Esophagus squamous epithelium (tissue), 5 donors: ENCODE measurements at regions not wholly inside any gene's neighbourhood (a gene's known extent, or its start where the extent isn't known, plus 50 kb on each side); places are given as distances from the start of the nearest gene placed in this dataset.
"Not testable (repeated sequence)": the region's sequence is repeated elsewhere in the genome, so short reads cannot be mapped to it uniquely, and the experiment has no call there.

Experiments used
- DNase-seq: peaks from one replicate; lab custom pipeline; 2025; lab: John Stamatoyannopoulos, UW
- H3K27ac ChIP-seq, 4 donors: fragments of 200-600 bp; sonication (generic); one replicate each; pipeline ENCODE4 v1.5.1; 2016 to 2019; ENCODE audit warnings: mild to moderate bottlenecking in 1 of 4
- H3K27me3 ChIP-seq, 4 donors: fragments of 200-600 bp; sonication (generic); 1 replicate in 3 of 4; 2 replicates in 1 of 4; pipeline versions ENCODE4 v1.5.1 to v1.6.0; 2017 to 2021; ENCODE audit warnings: antibody characterized with exemption in 1 of 4
- H3K36me3 ChIP-seq, 3 donors: fragments of 200-600 bp; sonication (generic); one replicate each; pipeline ENCODE4 v1.5.1; 2016 to 2019
- H3K4me1 ChIP-seq, 3 donors: fragments of 200-600 bp; sonication (generic); one replicate each; pipeline ENCODE4 v1.5.1; 2017 to 2019
- H3K4me3 ChIP-seq, 4 donors: fragments of 200-600 bp; sonication (generic); 1 replicate in 3 of 4; 2 replicates in 1 of 4; pipeline ENCODE4 v1.5.1; 2016 to 2019; ENCODE audit warnings: mild to moderate bottlenecking in 2 of 4, moderate library complexity in 1 of 4
- H3K9me3 ChIP-seq, 3 donors: fragments of 200-600 bp; sonication (generic); one replicate each; pipeline ENCODE4 v1.5.1; 2016 to 2019
- CTCF ChIP-seq, 6 experiments: fragments of 450-650 bp in 4 of 6; fragments of 200-600 bp in 2 of 6; sonication (generic) in 2 of 6; IDR thresholded peaks; one replicate each; pipeline ENCODE4 v1.5.1; 2016 to 2019; ENCODE audit warnings: antibody characterized with exemption in 6 of 6, mild to moderate bottlenecking in 4 of 6, moderate library complexity in 4 of 6
- POLR2A ChIP-seq, 4 donors: fragments of 450-650 bp; IDR thresholded peaks; one replicate each; pipeline ENCODE4 v1.6.1; 2017; ENCODE audit warnings: antibody characterized with exemption in 4 of 4, mild to moderate bottlenecking in 4 of 4, moderate library complexity in 3 of 4
- WGBS, 2 donors: methylation state at CpG; one replicate each; pipeline ENCODE4 v1.1.5; 2018; 5-methylcytosine and 5-hydroxymethylcytosine counted together
- intact Hi-C: fragments of 100-400 bp; cut with DNase I; formaldehyde crosslinking; loops from one replicate; pipeline ENCODE4 v1.15.0; 2022
- donor health status: DM: yes; HTN: yes; CAD: no.

GRCh38 chr7:89695241-89695640 is 459.0 kb upstream of the STEAP1 start:
- TF ChIP-seq CTCF (IDR thresholded peaks at IDR 0.05) (no peak), POLR2A (IDR thresholded peaks at IDR 0.05) (no peak)
- Histone ChIP-seq H3K27ac (no peak overlapping the region), H3K36me3 (no peaks in the 10 kb centered on the region), H3K27me3 (no peaks in the 10 kb centered on the region), H3K4me3 (no peak overlapping the region), H3K4me1 (no peaks in the 10 kb centered on the region), H3K9me3 (peaks cover 0 to 18% (median 7%) of the 10 kb centered on the region in 3 donors)
- intact Hi-C loops = no loop called here
- no peak for DNase-seq
- 93 to 100% methylated on average over 2 of the region's 2 CpGs for WGBS, 2 donors

- 54 to 65% methylated on average over 2 of the region's 2 CpGs for WGBS, 2 donors
- no peaks in the 10 kb centered on the region for H3K36me3 ChIP-seq
Measured at GRCh38 chr7:89714131-89714530, 440.1 kb upstream of the STEAP1 start.

GRCh38 chr7:89718941-89719340 is 435.3 kb upstream of the STEAP1 start:
- WGBS, 2 donors = 100% methylated on average over 1 of the region's 2 CpGs; no CpG with 5 or more reads in 1 of the 2 donors
- DNase-seq, H3K4me3 ChIP-seq, H3K27ac ChIP-seq, H3K4me1 ChIP-seq, H3K9me3 ChIP-seq, H3K27me3 ChIP-seq, intact Hi-C loops, H3K36me3 ChIP-seq: not testable (repeated sequence)

More at GRCh38 chr7:89714131-89714530, 440.1 kb upstream of the STEAP1 start:
- H3K9me3 ChIP-seq = peaks cover 0 to 4% (median 0%) of the 10 kb centered on the region in 3 donors
- no peak overlapping the region for H3K4me3 ChIP-seq
- intact Hi-C loops = no loop called here
- H3K27ac ChIP-seq = no peak overlapping the region
- DNase-seq = no peak
- no peaks in the 10 kb centered on the region for H3K4me1 ChIP-seq
- TF ChIP-seq CTCF (IDR thresholded peaks at IDR 0.05) (no peak), POLR2A (IDR thresholded peaks at IDR 0.05) (no peak)
- no peaks in the 10 kb centered on the region for H3K27me3 ChIP-seq

GRCh38 chr7:89728481-89728880 is 425.8 kb upstream of the STEAP1 start:
- H3K9me3 ChIP-seq = no peaks in the 10 kb centered on the region
- DNase-seq = no peak
- WGBS, 2 donors = 76 to 79% methylated on average over 5 of the region's 5 CpGs
- no peak for TF ChIP-seq CTCF (IDR thresholded peaks at IDR 0.05)
- TF ChIP-seq POLR2A (IDR thresholded peaks at IDR 0.05) = no peak
- no peaks in the 10 kb centered on the region for H3K36me3 ChIP-seq
- no peak overlapping the region for H3K4me3 ChIP-seq
- no peak overlapping the region for H3K27ac ChIP-seq
- intact Hi-C loops = no loop called here
- no peaks in the 10 kb centered on the region for H3K4me1 ChIP-seq
- H3K27me3 ChIP-seq = no peaks in the 10 kb centered on the region

- H3K27me3 ChIP-seq = no peaks in the 10 kb centered on the region
- no peaks in the 10 kb centered on the region for H3K4me1 ChIP-seq
- intact Hi-C loops = no loop called here
- 52 to 64% methylated on average over 5 of the region's 5 CpGs for WGBS, 2 donors
- TF ChIP-seq POLR2A (IDR thresholded peaks at IDR 0.05) (no peak), CTCF (IDR thresholded peaks at IDR 0.05) (no peak)
- no peak for DNase-seq
- H3K9me3 ChIP-seq = no peaks in the 10 kb centered on the region
- H3K4me3 ChIP-seq = no peak overlapping the region
- no peak overlapping the region for H3K27ac ChIP-seq
- H3K36me3 ChIP-seq = no peaks in the 10 kb centered on the region
Measured at GRCh38 chr7:89731751-89732445, 422.4 kb upstream of the STEAP1 start.
